GM21423 (cell line): ENCODE measurements at regions not wholly inside any gene's neighbourhood (a gene's known extent, or its start where the extent isn't known, plus 50 kb on each side); places are given as distances from the start of the nearest gene placed in this dataset.

Experiments used
- ATAC-seq: cut with Tn5 transposase; IDR thresholded peaks from one replicate; pipeline ENCODE4 v1.9.1; 2021; ENCODE audit warnings: mild to moderate bottlenecking, moderate library complexity; ENCODE audit not compliant: unreplicated experiment

DNA sequence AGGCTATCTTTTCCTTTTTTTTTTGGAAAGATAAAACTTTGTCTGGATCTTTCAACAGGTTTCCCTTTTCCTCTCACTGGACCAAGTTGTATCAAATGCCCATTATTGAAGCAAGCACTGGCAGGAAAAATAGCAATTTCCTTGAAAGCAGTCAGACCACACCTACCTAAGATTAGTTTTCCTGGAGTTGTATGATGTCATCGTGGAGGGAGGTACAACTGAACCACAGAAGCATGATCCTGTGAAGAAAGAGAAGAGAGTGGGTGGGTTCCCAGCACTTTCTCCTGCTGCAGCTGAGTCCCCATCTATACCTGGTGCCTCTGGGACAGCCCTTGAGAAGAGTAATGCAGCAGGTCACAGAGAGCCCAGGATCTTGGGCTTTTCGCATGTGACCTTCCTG is 63.6 kb upstream of the ERCC4 start:
- ATAC-seq: no peak

DNA sequence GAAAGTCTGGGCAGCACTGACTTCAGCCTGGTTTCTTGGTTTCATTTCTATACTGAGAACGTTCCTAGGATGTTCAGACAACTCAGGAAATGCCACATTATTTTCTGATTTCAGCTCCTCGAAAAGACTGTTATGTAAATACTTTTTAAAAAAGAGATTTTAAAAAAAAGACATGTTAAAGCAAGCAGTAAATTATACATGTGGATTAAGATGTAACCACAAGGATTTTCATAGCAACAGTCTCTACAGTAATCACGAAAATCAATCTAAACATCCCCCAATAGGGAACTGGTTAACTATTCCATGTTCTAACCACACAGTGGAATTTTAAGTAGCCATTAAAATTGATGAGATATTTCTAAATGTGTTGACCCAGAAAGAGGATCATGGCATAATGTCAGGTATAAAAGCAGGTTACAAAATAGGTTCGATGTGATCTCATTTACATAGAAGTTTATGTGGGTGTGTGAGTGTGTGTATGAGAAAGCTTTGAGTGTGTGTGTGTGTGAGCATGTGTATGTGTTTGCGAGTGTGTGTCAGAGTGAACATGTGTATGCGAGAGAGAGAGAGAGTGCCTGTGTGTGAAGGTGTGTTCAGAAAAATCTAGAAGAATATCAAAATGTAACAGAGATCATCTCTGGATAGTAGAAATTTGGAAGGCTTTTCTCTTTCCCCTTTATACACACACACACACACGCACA is 63.0 kb upstream of the ERCC4 start:
- no peak for ATAC-seq

GRCh38 chr16:13858873-13859580 is 60.9 kb upstream of the ERCC4 start:
- ATAC-seq: no peak

DNA sequence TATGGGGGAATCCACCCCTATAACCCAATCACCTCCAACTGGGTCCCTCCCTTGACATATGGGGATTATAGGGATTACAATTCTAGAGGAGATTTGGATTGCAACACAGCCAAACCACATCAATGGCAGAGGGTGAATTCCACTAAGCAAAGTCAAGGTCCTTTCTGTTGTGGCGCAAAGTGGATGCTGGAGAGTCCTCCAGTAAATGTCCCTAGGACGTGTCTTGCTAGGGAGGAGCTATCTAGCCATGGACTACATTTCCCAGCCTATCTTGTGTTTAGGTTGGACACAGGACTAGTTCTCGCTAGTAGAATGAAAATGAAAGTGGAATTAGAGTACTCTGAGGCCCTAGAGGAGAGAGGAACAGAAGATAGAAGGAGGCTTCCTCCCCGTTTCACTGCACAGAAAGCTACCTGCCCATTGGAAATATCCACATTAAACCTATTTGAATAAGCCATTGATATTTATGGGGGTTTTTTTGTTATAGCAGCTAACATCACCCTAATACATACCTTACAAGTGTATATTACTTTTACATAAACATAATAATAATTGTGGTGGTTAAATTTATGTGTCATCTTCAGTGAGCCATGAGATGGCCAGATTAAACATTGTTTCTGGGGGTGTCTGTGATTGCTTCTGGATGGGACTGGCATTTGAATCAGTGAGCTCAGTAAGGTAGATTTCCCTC is 56.7 kb upstream of the ERCC4 start:
- ATAC-seq: no peak

GRCh38 chr16:13864689-13865088 is 55.3 kb upstream of the ERCC4 start:
- ATAC-seq: no peak

GRCh38 chr16:13866073-13866472 is 53.9 kb upstream of the ERCC4 start:
- no peak for ATAC-seq
